HCT116 (cell line): ENCODE measurements at regions not wholly inside any gene's neighbourhood (a gene's known extent, or its start where the extent isn't known, plus 50 kb on each side); places are given as distances from the start of the nearest gene placed in this dataset.

ENCODE experiments used
- ATAC-seq: fragments of 200-7000 bp; cut with Tn5 transposase; 2 replicates; pipeline ENCODE4 v1.9.1; 2020; ENCODE audit warnings: mild to moderate bottlenecking, moderate library complexity
- BruUV-seq: library from RNA; stranded (reverse); fragments of 400-500 nt; replicated peaks from 2 replicates; lab custom pipeline; 2021; lab: Mats Ljungman, UMichigan
- CTCF ChIA-PET: fragments of 300-600 bp; sonication (Branson Sonifier 250); formaldehyde crosslinking; loops from one replicate; lab custom pipeline; 2021; ENCODE audit warnings: antibody characterized with exemption; lab: Charles Lee
- POLR2A ChIA-PET: fragments of 300-600, 350-600 bp; sonication (Branson Sonifier 250); formaldehyde crosslinking; loops from one replicate; lab custom pipeline; 2021; ENCODE audit warnings: antibody characterized with exemption; lab: Charles Lee
- RAD21 ChIA-PET, 2 experiments: fragments of 300-600 bp; sonication (Branson Sonifier 250); formaldehyde crosslinking; loops; one replicate each; lab custom pipeline; 2023; ENCODE audit warnings: low total read pairs in 2 of 2; ENCODE audit not compliant: uncharacterized antibody in 2 of 2, unreplicated experiment in 2 of 2, low non-redundant PET in 1 of 2; lab: Charles Lee
- DNase-seq: peaks from one replicate; pipeline ENCODE4 v3.0.0-alpha.2; 2010; ENCODE audit warnings: low read depth, low spot score
- H2AFZ ChIP-seq: fragments of 200-600 bp; shearing (Covaris generic), sonication (generic); 2 replicates; pipeline ENCODE4 v1.6.1; 2017; ENCODE audit warnings: low read depth, mixed run types, mixed read lengths, antibody characterized with exemption, low read length; ENCODE audit not compliant: poor library complexity, severe bottlenecking
- H3K27ac ChIP-seq: 2 replicates; pipeline ENCODE4 v1.5.1; 2012; ENCODE audit warnings: low read depth, low read length
- H3K27me3 ChIP-seq: fragments of 200-600 bp; sonication (generic); 2 replicates; pipeline ENCODE4 v1.6.1; 2016; ENCODE audit warnings: mixed run types, low read length, mixed read lengths; ENCODE audit not compliant: insufficient read depth
- H3K36me3 ChIP-seq, 2 experiments: fragments of 200-500 bp in 1 of 2; fragments of 200-600 bp in 1 of 2; sonication (Bioruptor generic) in 1 of 2; sonication (generic) in 1 of 2; 2 replicates each; pipeline versions ENCODE4 v1.5.1 to v1.6.1; 2014 to 2016; ENCODE audit warnings: low read length in 2 of 2, inconsistent platforms in 1 of 2, mixed read lengths in 1 of 2, mixed run types in 1 of 2; ENCODE audit not compliant: insufficient read depth in 2 of 2, control insufficient read depth in 1 of 2
- H3K4me1 ChIP-seq, 2 experiments: fragments of 200-600 bp in 1 of 2; sonication (generic) in 1 of 2; 2 replicates each; pipeline versions ENCODE4 v1.5.1 to v1.6.1; 2012 to 2017; ENCODE audit warnings: low read length in 2 of 2, inconsistent platforms in 1 of 2, mild to moderate bottlenecking in 1 of 2, mixed read lengths in 1 of 2, mixed run types in 1 of 2, moderate library complexity in 1 of 2; ENCODE audit not compliant: insufficient read depth in 2 of 2, control insufficient read depth in 1 of 2
- H3K4me2 ChIP-seq: fragments of 200-600 bp; sonication (generic); 2 replicates; pipeline ENCODE4 v1.6.1; 2017; ENCODE audit warnings: mixed run types, low read length, mixed read lengths
- H3K4me3 ChIP-seq, 2 experiments: fragments of 200-600 bp in 1 of 2; sonication (generic) in 1 of 2; replicated peaks in 1 of 2; 2 replicates each; pipeline ENCODE4 v1.5.1; 2011 to 2016; ENCODE audit warnings: low read length in 2 of 2, control low read depth in 1 of 2, low read depth in 1 of 2, mild to moderate bottlenecking in 1 of 2, mixed read lengths in 1 of 2, mixed run types in 1 of 2
- H3K79me2 ChIP-seq: fragments of 200-600 bp; sonication (generic); 2 replicates; pipeline ENCODE4 v1.6.1; 2017; ENCODE audit warnings: mild to moderate bottlenecking, mixed run types, low read length, moderate library complexity, mixed read lengths; ENCODE audit not compliant: insufficient read depth
- H3K9ac ChIP-seq: fragments of 200-600 bp; sonication (generic); 2 replicates; pipeline ENCODE4 v1.6.1; 2016; ENCODE audit warnings: low read length, mixed read lengths
- H3K9me2 ChIP-seq: fragments of 200-600 bp; sonication (generic), shearing (Covaris generic); 2 replicates; pipeline ENCODE4 v1.6.1; 2017; ENCODE audit warnings: mixed run types, mild to moderate bottlenecking, moderate library complexity; ENCODE audit not compliant: insufficient read depth
- H3K9me3 ChIP-seq, 2 experiments: fragments of 200-500 bp in 1 of 2; fragments of 200-600 bp in 1 of 2; sonication (Bioruptor generic) in 1 of 2; sonication (generic) in 1 of 2; 2 replicates each; pipeline ENCODE4 v1.6.1; 2014 to 2017; ENCODE audit warnings: low read length in 2 of 2, mixed read lengths in 2 of 2, inconsistent platforms in 1 of 2, low read depth in 1 of 2, mild to moderate bottlenecking in 1 of 2, mixed run types in 1 of 2, moderate library complexity in 1 of 2; ENCODE audit not compliant: control insufficient read depth in 1 of 2, insufficient read depth in 1 of 2
- H4K20me1 ChIP-seq: fragments of 200-600 bp; sonication (generic), shearing (Covaris generic); 2 replicates; pipeline ENCODE4 v1.6.1; 2017; ENCODE audit warnings: mixed run types, mild to moderate bottlenecking, moderate library complexity; ENCODE audit not compliant: insufficient read depth
- CEBPB ChIP-seq: IDR thresholded peaks from 2 replicates; pipeline ENCODE4 v1.6.1; 2012; ENCODE audit warnings: low read depth
- CTCF ChIP-seq, 3 experiments: fragments of 200-600 bp in 1 of 3; sonication (generic) in 1 of 3; IDR thresholded peaks in 2 of 3; conservative IDR thresholded peaks in 1 of 3; 2 replicates each; pipeline ENCODE4 v1.5.1; 2012 to 2017; ENCODE audit warnings: low read depth in 2 of 3, low read length in 2 of 3, antibody characterized with exemption in 1 of 3, borderline replicate concordance in 1 of 3, control low read depth in 1 of 3, mild to moderate bottlenecking in 1 of 3, mixed read lengths in 1 of 3, mixed run types in 1 of 3, moderate library complexity in 1 of 3; ENCODE audit not compliant: insufficient read depth in 1 of 3
- POLR2A ChIP-seq: IDR thresholded peaks from 2 replicates; pipeline ENCODE4 v1.7.0; 2011; ENCODE audit warnings: borderline replicate concordance; ENCODE audit not compliant: insufficient read depth, insufficient read length; ENCODE audit errors: extremely low read depth
- RAD21 ChIP-seq: IDR thresholded peaks from 2 replicates; pipeline ENCODE4 v1.6.1; 2012; ENCODE audit warnings: low read depth, mild to moderate bottlenecking
- SIN3A ChIP-seq: IDR thresholded peaks from 2 replicates; pipeline ENCODE4 v1.6.1; 2012; ENCODE audit warnings: low read depth
- SP1 ChIP-seq: IDR thresholded peaks from 2 replicates; pipeline ENCODE4 v1.6.1; 2012; ENCODE audit warnings: low read depth
- SRF ChIP-seq: IDR thresholded peaks from 2 replicates; pipeline ENCODE4 v1.6.1; 2012; ENCODE audit warnings: low read depth
- ZNF274 ChIP-seq: fragments of 200-500 bp; sonication (Bioruptor generic); IDR thresholded peaks from 2 replicates; pipeline ENCODE4 v1.6.1; 2014; ENCODE audit warnings: mild to moderate bottlenecking, low read depth, low read length, inconsistent platforms
- intact Hi-C: fragments of 100-400 bp; cut with micrococcal nuclease; formaldehyde crosslinking; loops from 2 replicates; pipeline ENCODE4 v1.10.0; 2022
- TF ChIP-seq, protein P1 (sequence below): IDR thresholded peaks from 2 replicates; pipeline ENCODE4 v1.6.1; 2011; ENCODE audit warnings: mild to moderate bottlenecking, low read length, moderate library complexity; ENCODE audit not compliant: insufficient replicate concordance; ENCODE audit errors: extremely low read depth

DNA sequence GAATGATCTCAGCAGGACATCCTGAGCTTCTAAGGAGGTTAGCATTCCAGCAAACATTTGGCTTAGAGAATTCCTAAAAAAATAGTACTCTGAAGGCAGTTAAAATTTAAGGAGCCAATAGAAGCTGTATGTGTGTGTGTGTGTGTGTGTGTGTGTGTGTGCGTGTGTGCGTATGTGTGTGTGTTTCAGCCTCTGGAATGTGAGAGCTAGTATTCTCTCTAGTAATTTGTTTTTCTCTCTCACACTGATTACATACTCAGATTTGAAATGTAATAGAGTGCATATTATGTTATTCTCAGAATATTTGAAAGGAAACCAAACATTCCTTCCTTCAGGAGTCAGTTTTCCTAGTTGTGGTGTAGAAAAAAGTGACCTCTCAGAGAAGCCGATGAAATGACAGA is 279.6 kb downstream of the TMEM38B start:
- DNase-seq (no peak), ATAC-seq (no peak)
- no peaks in the 10 kb centered on the region for H3K4me1 ChIP-seq
- H3K27me3 ChIP-seq: peaks cover 45% of the 10 kb centered on the region
- no peak overlapping the region for H2AFZ ChIP-seq
- ChIA-PET CTCF (no interaction called here), POLR2A (no interaction called here), RAD21 (no interaction called here)
- intact Hi-C loops: no loop called here
- H3K9me3 ChIP-seq: no peaks in the 10 kb centered on the region
- H3K79me2 ChIP-seq: no peaks in the 10 kb centered on the region
- H3K4me3 ChIP-seq: no peak overlapping the region
- no peaks in the 10 kb centered on the region for H3K36me3 ChIP-seq
- no peaks in the 10 kb centered on the region for H3K9me2 ChIP-seq
- no peak overlapping the region for H3K4me2 ChIP-seq
- TF ChIP-seq POLR2A (no peak), SRF (no peak), CTCF (IDR thresholded peaks at IDR 0.05 in 2 of 3, conservative IDR thresholded peaks at IDR 0.05 in 1 of 3; ENCODE audit: borderline replicate concordance in 1 of 3, insufficient read depth in 1 of 3, low read depth in 2 of 3, low read length in 2 of 3) (no peak), SP1 (no peak), ZNF274 (no peak), CEBPB (no peak)
- H3K9ac ChIP-seq: no peak overlapping the region
- no TSS peak for BruUV-seq
- no peak overlapping the region for H3K27ac ChIP-seq
- H4K20me1 ChIP-seq: no peaks in the 10 kb centered on the region

- ChIA-PET RAD21 (no interaction called here), CTCF (no interaction called here), POLR2A (no interaction called here)
- Histone ChIP-seq H4K20me1 (no peaks in the 10 kb centered on the region), H3K4me3 (no peak overlapping the region), H3K79me2 (no peaks in the 10 kb centered on the region), H3K4me1 (no peaks in the 10 kb centered on the region), H3K27ac (no peak overlapping the region), H3K4me2 (no peak overlapping the region), H3K9me3 (no peaks in the 10 kb centered on the region), H2AFZ (no peak overlapping the region), H3K9ac (no peak overlapping the region), H3K9me2 (no peaks in the 10 kb centered on the region), H3K36me3 (no peaks in the 10 kb centered on the region), H3K27me3 (peaks cover 45% of the 10 kb centered on the region)
- no TSS peak for BruUV-seq
- intact Hi-C loops: no loop called here
- no peak for ATAC-seq
- TF ChIP-seq SP1: no peak
- TF ChIP-seq POLR2A: no peak
- no peak for TF ChIP-seq RAD21
- no peak for TF ChIP-seq SIN3A
- TF ChIP-seq, protein P1, sequence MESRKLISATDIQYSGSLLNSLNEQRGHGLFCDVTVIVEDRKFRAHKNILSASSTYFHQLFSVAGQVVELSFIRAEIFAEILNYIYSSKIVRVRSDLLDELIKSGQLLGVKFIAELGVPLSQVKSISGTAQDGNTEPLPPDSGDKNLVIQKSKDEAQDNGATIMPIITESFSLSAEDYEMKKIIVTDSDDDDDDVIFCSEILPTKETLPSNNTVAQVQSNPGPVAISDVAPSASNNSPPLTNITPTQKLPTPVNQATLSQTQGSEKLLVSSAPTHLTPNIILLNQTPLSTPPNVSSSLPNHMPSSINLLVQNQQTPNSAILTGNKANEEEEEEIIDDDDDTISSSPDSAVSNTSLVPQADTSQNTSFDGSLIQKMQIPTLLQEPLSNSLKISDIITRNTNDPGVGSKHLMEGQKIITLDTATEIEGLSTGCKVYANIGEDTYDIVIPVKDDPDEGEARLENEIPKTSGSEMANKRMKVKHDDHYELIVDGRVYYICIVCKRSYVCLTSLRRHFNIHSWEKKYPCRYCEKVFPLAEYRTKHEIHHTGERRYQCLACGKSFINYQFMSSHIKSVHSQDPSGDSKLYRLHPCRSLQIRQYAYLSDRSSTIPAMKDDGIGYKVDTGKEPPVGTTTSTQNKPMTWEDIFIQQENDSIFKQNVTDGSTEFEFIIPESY: no peak
- no peak for DNase-seq
These were observed 281.7 kb downstream of the TMEM38B start for GRCh38 chr9:105975886-105976645.
